IMR-90 (cell line): ENCODE measurements at regions not wholly inside any gene's neighbourhood (a gene's known extent, or its start where the extent isn't known, plus 50 kb on each side); places are given as distances from the start of the nearest gene placed in this dataset.
A peak's percentile ranks its signal among the peaks of the same experiment; 100 is the strongest.

Experiments used
- ATAC-seq: fragments of 200-7000 bp; cut with Tn5 transposase; 2 replicates; pipeline ENCODE4 v1.9.1; 2020; ENCODE audit warnings: low read depth, mild to moderate bottlenecking, moderate library complexity
- BruUV-seq: library from RNA; stranded (reverse); fragments of 400-500 nt; replicated peaks from 2 replicates; lab custom pipeline; 2021; lab: Mats Ljungman, UMichigan
- CTCF ChIA-PET: fragments of 300-600 bp; formaldehyde crosslinking; extraction: SDS; loops from one replicate; lab custom pipeline; 2021; ENCODE audit warnings: antibody characterized with exemption; lab: Yijun Ruan, JAX
- POLR2A ChIA-PET: fragments of 300-600 bp; sonication (Branson Sonifier 250); formaldehyde crosslinking; loops from one replicate; lab custom pipeline; 2022; ENCODE audit warnings: antibody characterized with exemption; ENCODE audit not compliant: unreplicated experiment; lab: Charles Lee
- DNase-seq: peaks from one replicate; pipeline ENCODE4 v3.0.0; 2013
- H2AFZ ChIP-seq: replicated peaks from 2 replicates; pipeline ENCODE3; 2013; ENCODE audit warnings: low read length, mild to moderate bottlenecking; ENCODE audit not compliant: poor library complexity
- H2AK5ac ChIP-seq: 2 replicates; pipeline ENCODE4 v1.6.1; 2013; ENCODE audit warnings: low read depth, low read length, inconsistent platforms
- H2AK9ac ChIP-seq: replicated peaks from 2 replicates; pipeline ENCODE3; 2013; ENCODE audit warnings: mild to moderate bottlenecking, low read depth, low read length, moderate library complexity; ENCODE audit not compliant: poor library complexity
- H2BK120ac ChIP-seq: 2 replicates; pipeline ENCODE4 v1.6.1; 2013; ENCODE audit warnings: low read depth, low read length, inconsistent platforms
- H2BK15ac ChIP-seq: 3 replicates; pipeline ENCODE4 v1.6.1; 2013; ENCODE audit warnings: low read depth, low read length, inconsistent platforms
- H2BK20ac ChIP-seq: 2 replicates; pipeline ENCODE4 v1.6.1; 2013; ENCODE audit warnings: low read depth, mild to moderate bottlenecking, inconsistent platforms, low read length, moderate library complexity
- H2BK5ac ChIP-seq: 2 replicates; pipeline ENCODE4 v1.6.1; 2013; ENCODE audit warnings: mild to moderate bottlenecking, low read depth, low read length, inconsistent platforms; ENCODE audit not compliant: poor library complexity, severe bottlenecking
- H3K14ac ChIP-seq: replicated peaks from 2 replicates; pipeline ENCODE4 v1.6.1; 2013; ENCODE audit warnings: low read depth, low read length, inconsistent platforms
- H3K18ac ChIP-seq: 2 replicates; pipeline ENCODE4 v1.6.1; 2013; ENCODE audit warnings: low read depth, low read length, control low read depth
- H3K23ac ChIP-seq: 2 replicates; pipeline ENCODE4 v1.6.1; 2013; ENCODE audit warnings: low read depth, low read length, inconsistent platforms
- H3K27ac ChIP-seq: 2 replicates; pipeline ENCODE4 v1.5.1; 2013; ENCODE audit warnings: mild to moderate bottlenecking, control low read depth, low read length; ENCODE audit not compliant: insufficient read depth
- H3K27me3 ChIP-seq: 2 replicates; pipeline ENCODE4 v1.6.1; 2013; ENCODE audit warnings: low read length; ENCODE audit not compliant: control insufficient read depth, insufficient read depth
- H3K36me3 ChIP-seq: 2 replicates; pipeline ENCODE4 v1.6.1; 2013; ENCODE audit warnings: low read length, mixed read lengths; ENCODE audit not compliant: control insufficient read depth, insufficient read depth
- H3K4ac ChIP-seq: 2 replicates; pipeline ENCODE4 v1.6.1; 2013; ENCODE audit warnings: low read depth, low read length, inconsistent platforms
- H3K4me1 ChIP-seq: 2 replicates; pipeline ENCODE4 v1.6.1; 2013; ENCODE audit warnings: low read length, mixed read lengths; ENCODE audit not compliant: control insufficient read depth, insufficient read depth
- H3K4me2 ChIP-seq: 2 replicates; pipeline ENCODE4 v1.6.1; 2013; ENCODE audit warnings: low read depth, mild to moderate bottlenecking, control low read depth, low read length, moderate library complexity
- H3K4me3 ChIP-seq: 2 replicates; pipeline ENCODE4 v1.5.1; 2013; ENCODE audit warnings: low read depth, mild to moderate bottlenecking, control low read depth, low read length, moderate library complexity; ENCODE audit not compliant: insufficient read depth
- H3K56ac ChIP-seq: 2 replicates; pipeline ENCODE4 v1.6.1; 2013; ENCODE audit warnings: low read length, inconsistent platforms; ENCODE audit not compliant: insufficient read depth; ENCODE audit errors: extremely low read depth
- H3K79me1 ChIP-seq, 2 experiments: 2 replicates each; pipeline ENCODE4 v1.6.1; 2013; ENCODE audit warnings: low read length in 2 of 2, inconsistent platforms in 1 of 2, low read depth in 1 of 2
- H3K9ac ChIP-seq: 2 replicates; pipeline ENCODE4 v1.6.1; 2013; ENCODE audit warnings: low read depth, low read length, control low read depth
- H3K9me1 ChIP-seq: 2 replicates; pipeline ENCODE4 v1.6.1; 2013; ENCODE audit warnings: low read length, inconsistent platforms; ENCODE audit not compliant: insufficient read depth
- H3K9me3 ChIP-seq: 2 replicates; pipeline ENCODE4 v1.6.1; 2013; ENCODE audit warnings: low read length; ENCODE audit not compliant: control insufficient read depth, insufficient read depth
- H4K20me1 ChIP-seq: 2 replicates; pipeline ENCODE4 v1.6.1; 2013; ENCODE audit warnings: low read length, inconsistent platforms; ENCODE audit not compliant: insufficient read depth
- H4K5ac ChIP-seq: 2 replicates; pipeline ENCODE4 v1.6.1; 2013; ENCODE audit warnings: mild to moderate bottlenecking, low read depth, low read length, control low read depth
- H4K8ac ChIP-seq, 2 experiments: 2 replicates each; pipeline ENCODE4 v1.6.1; 2013; ENCODE audit warnings: low read depth in 2 of 2, low read length in 2 of 2, control low read depth in 1 of 2, inconsistent platforms in 1 of 2
- H4K91ac ChIP-seq: 2 replicates; pipeline ENCODE4 v1.6.1; 2013; ENCODE audit warnings: low read depth, low read length, inconsistent platforms; ENCODE audit not compliant: insufficient read depth
- BHLHE40 ChIP-seq: fragments of 150-350 bp; IDR thresholded peaks from 2 replicates; pipeline ENCODE4 v1.6.1; 2016; ENCODE audit warnings: mild to moderate bottlenecking, low read depth, low read length
- CHD1 ChIP-seq: IDR thresholded peaks from 2 replicates; pipeline ENCODE4 v1.6.1; 2012; ENCODE audit warnings: low read depth, low read length, improper control_type of control experiment
- FOS ChIP-seq: fragments of 150-350 bp; IDR thresholded peaks from 2 replicates; pipeline ENCODE4 v1.6.1; 2016; ENCODE audit warnings: low read depth, low read length
- POLR2A ChIP-seq: IDR thresholded peaks from 2 replicates; pipeline ENCODE4 v1.6.1; 2012; ENCODE audit warnings: mild to moderate bottlenecking, low read depth, low read length
- RAD21 ChIP-seq: IDR thresholded peaks from 2 replicates; pipeline ENCODE4 v1.6.1; 2012; ENCODE audit warnings: low read length, improper control_type of control experiment
- RFX5 ChIP-seq: IDR thresholded peaks from 2 replicates; pipeline ENCODE4 v1.8.0; 2012; ENCODE audit warnings: low read depth, mild to moderate bottlenecking, low read length, moderate library complexity
- WGBS, 2 experiments: methylation state at CpG; one replicate each; pipeline versions ENCODE4 v1.1.5 to v1.1.7; 2013; ENCODE audit warnings: missing lambda C conversion rate in 2 of 2; ENCODE audit not compliant: insufficient read length in 1 of 2; ENCODE audit errors: extremely low coverage in 2 of 2; 5-methylcytosine and 5-hydroxymethylcytosine counted together
- dilution Hi-C: fragments of 300-500 bp; cut with HindIII; formaldehyde crosslinking; loops from one replicate; pipeline ENCODE4 v1.14.3; 2018; ENCODE audit warnings: low sequenced_read_pairs; ENCODE audit not compliant: unreplicated experiment
- in situ Hi-C: fragments of 300-500 bp; cut with MboI; formaldehyde crosslinking; loops from 3 replicates; pipeline ENCODE4 v1.14.3; 2019; ENCODE audit warnings: low sequenced_read_pairs, inconsistent platforms, mixed read lengths
- intact Hi-C: fragments of 100-400 bp; cut with micrococcal nuclease; formaldehyde crosslinking; loops from 2 replicates; pipeline ENCODE4 v1.10.0; 2022
- TF ChIP-seq, protein P1 (sequence below): conservative IDR thresholded peaks from 2 replicates; pipeline ENCODE4 v1.5.1; 2012; ENCODE audit warnings: mild to moderate bottlenecking, low read depth, low read length, improper control_type of control experiment

DNA sequence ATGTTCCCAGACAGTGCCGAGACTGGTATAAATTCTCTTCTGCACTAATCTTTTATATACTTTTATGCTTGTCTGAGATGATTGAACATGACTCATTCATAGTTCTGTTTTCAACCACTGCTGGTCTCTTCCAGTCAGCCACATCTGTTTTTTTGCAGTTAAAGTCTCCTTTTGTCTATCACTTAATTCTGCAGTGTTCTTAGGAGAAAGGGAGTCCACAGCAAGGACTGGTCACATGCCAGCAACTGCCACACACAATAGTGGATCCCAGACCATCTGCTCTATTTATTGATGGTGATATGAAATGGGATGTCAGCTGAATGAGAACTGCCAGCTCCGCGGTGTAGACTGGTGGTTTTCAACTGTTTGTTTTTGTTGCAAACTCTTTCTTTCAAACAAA, 379.8 kb downstream of the MED13L start:
- WGBS, 2 experiments, result no CpG with 5 or more reads among the region's 3 CpGs
- Histone ChIP-seq H3K9me3 (no peaks in the 10 kb centered on the region), H3K27ac (no peak overlapping the region), H2AFZ (no peak overlapping the region), H2BK20ac (no peak overlapping the region), H3K79me1 (no peaks in the 10 kb centered on the region), H3K36me3 (no peaks in the 10 kb centered on the region), H3K4ac (no peak overlapping the region), H3K18ac (no peak overlapping the region), H3K14ac (no peak overlapping the region), H3K23ac (no peak overlapping the region), H4K20me1 (no peaks in the 10 kb centered on the region), H3K27me3 (peaks cover 10% of the 10 kb centered on the region), H3K9me1 (no peaks in the 10 kb centered on the region), H2BK120ac (no peak overlapping the region), H3K56ac (no peak overlapping the region), H4K5ac (no peak overlapping the region), H2BK15ac (no peak overlapping the region), H3K4me2 (peak overlapping the region; percentile 58; the same call in 1 of the 2 replicates), H2AK5ac (no peak overlapping the region), H4K8ac (no peak overlapping the region), H3K4me3 (no peak overlapping the region), H2AK9ac (no peak overlapping the region), H2BK5ac (no peak overlapping the region), H3K9ac (no peak overlapping the region), H3K4me1 (0 out of 2 replicates have a peak, but pooled peaks cover 2% of the 10 kb centered on the region), H4K91ac (no peak overlapping the region)
- DNase-seq (peak; percentile 23), ATAC-seq (peak; percentile 61)
- in situ Hi-C loops, result no loop called here
- CTCF ChIA-PET, result interaction anchor here (0.6 kb wide), 1 partner anchor 1418 kb away, joined by 3 read pairs; no protein-coding TSS in a partner anchor
- POLR2A ChIA-PET, result no interaction called here
- BruUV-seq, result no TSS peak
- TF ChIP-seq BHLHE40 (no peak), CHD1 (no peak), FOS (no peak), RAD21 (no peak), RFX5 (no peak), POLR2A (no peak)
- TF ChIP-seq, protein P1, sequence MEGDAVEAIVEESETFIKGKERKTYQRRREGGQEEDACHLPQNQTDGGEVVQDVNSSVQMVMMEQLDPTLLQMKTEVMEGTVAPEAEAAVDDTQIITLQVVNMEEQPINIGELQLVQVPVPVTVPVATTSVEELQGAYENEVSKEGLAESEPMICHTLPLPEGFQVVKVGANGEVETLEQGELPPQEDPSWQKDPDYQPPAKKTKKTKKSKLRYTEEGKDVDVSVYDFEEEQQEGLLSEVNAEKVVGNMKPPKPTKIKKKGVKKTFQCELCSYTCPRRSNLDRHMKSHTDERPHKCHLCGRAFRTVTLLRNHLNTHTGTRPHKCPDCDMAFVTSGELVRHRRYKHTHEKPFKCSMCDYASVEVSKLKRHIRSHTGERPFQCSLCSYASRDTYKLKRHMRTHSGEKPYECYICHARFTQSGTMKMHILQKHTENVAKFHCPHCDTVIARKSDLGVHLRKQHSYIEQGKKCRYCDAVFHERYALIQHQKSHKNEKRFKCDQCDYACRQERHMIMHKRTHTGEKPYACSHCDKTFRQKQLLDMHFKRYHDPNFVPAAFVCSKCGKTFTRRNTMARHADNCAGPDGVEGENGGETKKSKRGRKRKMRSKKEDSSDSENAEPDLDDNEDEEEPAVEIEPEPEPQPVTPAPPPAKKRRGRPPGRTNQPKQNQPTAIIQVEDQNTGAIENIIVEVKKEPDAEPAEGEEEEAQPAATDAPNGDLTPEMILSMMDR, result no peak
- dilution Hi-C loops, result no loop called here
- intact Hi-C loops, result no loop called here
